DOHH2 (cell line): ENCODE measurements at regions not wholly inside any gene's neighbourhood (a gene's known extent, or its start where the extent isn't known, plus 50 kb on each side); places are given as distances from the start of the nearest gene placed in this dataset.

ENCODE experiments used
- CTCF ChIP-seq: fragments of 200-600 bp; sonication (generic); IDR thresholded peaks from one replicate; pipeline ENCODE4 v1.5.1; 2014; ENCODE audit warnings: antibody characterized with exemption, mild to moderate bottlenecking, low read depth, low read length; ENCODE audit not compliant: poor library complexity, severe bottlenecking
- EZH2phosphoT487 ChIP-seq: fragments of 200-600 bp; sonication (generic); IDR thresholded peaks from 2 replicates; pipeline ENCODE4 v1.6.1; 2017; ENCODE audit warnings: borderline replicate concordance, mild to moderate bottlenecking, antibody characterized with exemption, low read length, moderate library complexity, mixed read lengths

- TF ChIP-seq CTCF (no peak), EZH2phosphoT487 (no peak)
Measured at GRCh38 chr1:148357037-148357436, 126.1 kb downstream of the PPIAL4G start.
